Right lobe of liver (tissue), 4 donors: ENCODE measurements at regions not wholly inside any gene's neighbourhood (a gene's known extent, or its start where the extent isn't known, plus 50 kb on each side); places are given as distances from the start of the nearest gene placed in this dataset.
"Not testable (repeated sequence)": the region's sequence is repeated elsewhere in the genome, so short reads cannot be mapped to it uniquely, and the experiment has no call there.

Experiments used
- POLR2A ChIP-seq: fragments of 450-650 bp; IDR thresholded peaks from one replicate; pipeline ENCODE4 v1.6.1; 2017; ENCODE audit warnings: antibody characterized with exemption, mild to moderate bottlenecking
- TF ChIP-seq, protein P1 (sequence below), 4 donors: fragments of 200-600 bp in 3 of 4; fragments of 450-650 bp in 1 of 4; IDR thresholded peaks; one replicate each; pipeline versions ENCODE4 v1.5.1 to v1.8.0; 2016 to 2022; ENCODE audit warnings: antibody characterized with exemption in 4 of 4, mild to moderate bottlenecking in 2 of 4
- donor health status: DM: no; HTN: no; CAD: no.
- donor health status: DM: no; HTN: no; CAD: no.
- donor health status: DM: no; HTN: yes; CAD: no.

DNA sequence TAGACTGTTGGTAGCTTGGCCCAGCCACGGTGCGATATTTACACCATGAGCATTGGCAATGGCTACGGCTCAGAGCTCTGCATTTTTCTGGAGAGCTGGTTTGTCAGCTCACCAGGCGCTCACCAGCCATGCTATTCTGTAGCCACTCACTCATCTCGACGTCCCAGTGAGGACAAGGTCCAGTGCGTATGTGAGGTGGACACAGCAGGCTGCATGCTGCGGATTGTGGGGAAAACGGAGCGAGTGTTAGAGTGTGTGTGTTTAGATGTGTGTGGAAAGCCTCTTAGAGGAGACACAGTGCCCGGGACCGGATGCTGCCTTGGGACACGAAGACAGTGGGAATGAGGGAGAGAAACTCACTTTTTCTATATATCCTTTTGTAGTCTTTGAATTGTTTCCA lies 103.7 kb downstream of the PLXNA1 start:
- TF ChIP-seq, protein P1, sequence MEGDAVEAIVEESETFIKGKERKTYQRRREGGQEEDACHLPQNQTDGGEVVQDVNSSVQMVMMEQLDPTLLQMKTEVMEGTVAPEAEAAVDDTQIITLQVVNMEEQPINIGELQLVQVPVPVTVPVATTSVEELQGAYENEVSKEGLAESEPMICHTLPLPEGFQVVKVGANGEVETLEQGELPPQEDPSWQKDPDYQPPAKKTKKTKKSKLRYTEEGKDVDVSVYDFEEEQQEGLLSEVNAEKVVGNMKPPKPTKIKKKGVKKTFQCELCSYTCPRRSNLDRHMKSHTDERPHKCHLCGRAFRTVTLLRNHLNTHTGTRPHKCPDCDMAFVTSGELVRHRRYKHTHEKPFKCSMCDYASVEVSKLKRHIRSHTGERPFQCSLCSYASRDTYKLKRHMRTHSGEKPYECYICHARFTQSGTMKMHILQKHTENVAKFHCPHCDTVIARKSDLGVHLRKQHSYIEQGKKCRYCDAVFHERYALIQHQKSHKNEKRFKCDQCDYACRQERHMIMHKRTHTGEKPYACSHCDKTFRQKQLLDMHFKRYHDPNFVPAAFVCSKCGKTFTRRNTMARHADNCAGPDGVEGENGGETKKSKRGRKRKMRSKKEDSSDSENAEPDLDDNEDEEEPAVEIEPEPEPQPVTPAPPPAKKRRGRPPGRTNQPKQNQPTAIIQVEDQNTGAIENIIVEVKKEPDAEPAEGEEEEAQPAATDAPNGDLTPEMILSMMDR (IDR thresholded peaks at IDR 0.05), result not testable (repeated sequence)
- not testable (repeated sequence) for TF ChIP-seq POLR2A
